Pancreas (tissue), 10 donors: ENCODE measurements at regions not wholly inside any gene's neighbourhood (a gene's known extent, or its start where the extent isn't known, plus 50 kb on each side); places are given as distances from the start of the nearest gene placed in this dataset.
A peak's percentile ranks its signal among the peaks of the same experiment; 100 is the strongest.

Experiments
- ATAC-seq, 4 donors: fragments of 200-7000 bp; cut with Tn5 transposase; one replicate each; pipeline versions ENCODE4 v1.8.0 to v1.9.1; 2020; ENCODE audit warnings: mild to moderate bottlenecking in 4 of 4, moderate library complexity in 4 of 4
- DNase-seq, 6 donors: peaks; one replicate each; pipeline ENCODE4 v3.0.0-alpha.2; 2020
- FAIRE-seq: peaks from 2 replicates; lab custom pipeline; 2012; peaks lifted over from hg19 to GRCh38; lab: Jason Lieb, UNC
- H3K27ac ChIP-seq, 4 donors: fragments of 200-600 bp; sonication (generic); 1 replicate in 3 of 4; 2 replicates in 1 of 4; pipeline versions ENCODE4 v1.5.0 to v1.8.0; 2020
- H3K27me3 ChIP-seq, 4 donors: fragments of 200-600 bp; one replicate each; pipeline ENCODE4 v1.8.0; 2021
- H3K36me3 ChIP-seq, 3 donors: fragments of 200-600 bp; sonication (generic) in 1 of 3; one replicate each; pipeline versions ENCODE4 v1.5.0 to v1.8.0; 2020 to 2021
- H3K4me1 ChIP-seq, 3 donors: fragments of 200-600 bp; one replicate each; pipeline ENCODE4 v1.8.0; 2021
- H3K4me3 ChIP-seq, 4 donors: fragments of 200-600 bp; sonication (generic) in 2 of 4; one replicate each; pipeline versions ENCODE4 v1.5.0 to v1.8.0; 2020 to 2021
- H3K9me3 ChIP-seq, 4 donors: fragments of 200-600 bp; one replicate each; pipeline ENCODE4 v1.8.0; 2021
- CTCF ChIP-seq, 4 donors: fragments of 200-600 bp; sonication (generic) in 3 of 4; IDR thresholded peaks; one replicate each; pipeline versions ENCODE4 v1.5.0 to v1.8.0; 2021; ENCODE audit warnings: antibody characterized with exemption in 4 of 4
- WGBS, 2 donors: extraction: QIAGEN DNeasy Blood & Tissue Kit; methylation state at CpG; one replicate each; pipeline ENCODE4 v1.1.7; 2013; 5-methylcytosine and 5-hydroxymethylcytosine counted together
- intact Hi-C, 3 donors: fragments of 100-400 bp; cut with DNase I; formaldehyde crosslinking; loops; one replicate each; pipeline versions ENCODE4 v1.11.1 to v1.14.2; 2022
- donor health status: healthy with polysubstance abuse.
- donor health status: DM: no; HTN: no; CAD: no; lungs with moderate emphysema.
- donor health status: DM: no; HTN: no; CAD: no.
- donor health status: control.
- donor health status: control.
- donor health status: Bipolar disorder and iron deficiency.
- donor health status: DM: yes; HTN: yes; CAD: no.
- donor health status: DM: no; HTN: no; CAD: no.
- donor health status: DM: no; HTN: no; CAD: no.
- donor health status: DM: yes; HTN: yes; CAD: no.

- WGBS, 2 donors, result 75 to 96% methylated on average over 4 of the region's 4 CpGs
- Histone ChIP-seq H3K9me3 (no peaks in the 10 kb centered on the region), H3K4me1 (no peaks in the 10 kb centered on the region), H3K36me3 (no peaks in the 10 kb centered on the region), H3K27ac (no peak overlapping the region), H3K4me3 (no peak overlapping the region), H3K27me3 (no peaks in the 10 kb centered on the region)
- peak in 1 of 4 donors; percentile 50 for ATAC-seq
- TF ChIP-seq CTCF (IDR thresholded peaks at IDR 0.05), result no peak
- no peak for FAIRE-seq
- intact Hi-C loops, result no loop called here
- no peak for DNase-seq
Observed at GRCh38 chr6:44567406-44567805, 179.9 kb downstream of the CDC5L start.

- no peaks in the 10 kb centered on the region for H3K27me3 ChIP-seq
- intact Hi-C loops, result no loop called here
Observed at GRCh38 chr6:44569131-44569530, 181.6 kb downstream of the CDC5L start.

GRCh38 chr6:44569931-44570385 is 182.5 kb downstream of the CDC5L start:
- WGBS, 2 donors, result 50 to 53% methylated on average over 7 of the region's 7 CpGs
- TF ChIP-seq CTCF (IDR thresholded peaks at IDR 0.05), result no peak
- peak in 3 of 4 donors; percentile 24 to 81 (median 60) for ATAC-seq

More at GRCh38 chr6:44569131-44569530, 181.6 kb downstream of the CDC5L start:
- no peaks in the 10 kb centered on the region for H3K4me1 ChIP-seq
- H3K36me3 ChIP-seq, result no peaks in the 10 kb centered on the region
- no peak for DNase-seq
- H3K27ac ChIP-seq, result no peak overlapping the region
- no peak for FAIRE-seq
- no peak for TF ChIP-seq CTCF (IDR thresholded peaks at IDR 0.05)
- ATAC-seq, result no peak
- H3K4me3 ChIP-seq, result no peak overlapping the region
- no peaks in the 10 kb centered on the region for H3K9me3 ChIP-seq
- 60 to 63% methylated on average over 3 of the region's 3 CpGs for WGBS, 2 donors

DNA sequence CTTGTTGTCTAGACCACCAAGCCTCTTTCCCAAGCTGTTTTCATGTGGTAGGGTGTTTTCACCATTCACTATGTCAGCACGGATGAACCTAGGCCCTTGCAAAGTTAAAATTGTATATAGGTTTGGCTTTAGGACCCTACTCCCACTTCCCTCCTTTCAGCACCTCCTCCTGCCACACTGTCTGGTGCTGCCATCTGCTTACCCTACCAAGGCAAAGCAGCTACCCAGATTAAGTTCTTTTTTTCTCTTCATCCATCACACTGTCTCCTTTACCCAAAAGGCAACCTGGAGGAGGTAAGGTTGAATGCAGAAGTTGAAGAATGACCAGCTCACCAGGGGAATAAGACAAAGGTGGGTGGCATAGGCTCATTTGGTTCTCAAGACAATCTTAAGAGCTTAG is 184.0 kb downstream of the CDC5L start:
- WGBS, 2 donors, result 76 to 85% methylated on average over 1 of the region's 1 CpG
- no peaks in the 10 kb centered on the region for H3K36me3 ChIP-seq
- no peak for DNase-seq
- TF ChIP-seq CTCF (IDR thresholded peaks at IDR 0.05), result no peak
- H3K27me3 ChIP-seq, result no peaks in the 10 kb centered on the region
- no peak overlapping the region for H3K27ac ChIP-seq
- no peak for FAIRE-seq
- no peak overlapping the region for H3K4me3 ChIP-seq
- H3K4me1 ChIP-seq, result no peaks in the 10 kb centered on the region
- intact Hi-C loops, result no loop called here
- H3K9me3 ChIP-seq, result no peaks in the 10 kb centered on the region
- no peak for ATAC-seq

More at GRCh38 chr6:44569931-44570385, 182.5 kb downstream of the CDC5L start:
- no peaks in the 10 kb centered on the region for H3K4me1 ChIP-seq
- DNase-seq (no peak), FAIRE-seq (no peak)
- H3K27ac ChIP-seq, result no peak overlapping the region
- H3K27me3 ChIP-seq, result no peaks in the 10 kb centered on the region
- no peak overlapping the region for H3K4me3 ChIP-seq
- H3K36me3 ChIP-seq, result no peaks in the 10 kb centered on the region
- intact Hi-C loops, result no loop called here
- no peaks in the 10 kb centered on the region for H3K9me3 ChIP-seq

GRCh38 chr6:44572346-44572745 is 184.8 kb downstream of the CDC5L start:
- FAIRE-seq, result no peak
- H3K9me3 ChIP-seq, result no peaks in the 10 kb centered on the region
- no peaks in the 10 kb centered on the region for H3K36me3 ChIP-seq
- H3K4me1 ChIP-seq, result no peaks in the 10 kb centered on the region
- no peak overlapping the region for H3K27ac ChIP-seq
- intact Hi-C loops, result no loop called here
- no peak for ATAC-seq
- TF ChIP-seq CTCF (IDR thresholded peaks at IDR 0.05), result no peak
- H3K27me3 ChIP-seq, result no peaks in the 10 kb centered on the region
- no peak for DNase-seq
- H3K4me3 ChIP-seq, result no peak overlapping the region
